ENCODE measurements at regions not wholly inside any gene's neighbourhood (a gene's known extent, or its start where the extent isn't known, plus 50 kb on each side); places are given as distances from the start of the nearest gene placed in this dataset.

- TF ChIP-seq CTCF (IDR thresholded peaks at IDR 0.05; ENCODE audit: insufficient read depth, low read depth, low read length, missing control alignments), result no peak
- no peak for DNase-seq (ENCODE audit: low read depth)
- H3K4me3 ChIP-seq (ENCODE audit: low read depth, low read length), result no peak overlapping the region
These were observed 306.3 kb upstream of the POU3F1 start for GRCh38 chr1:38352869-38353268.

GRCh38 chr1:38347446-38348175 lies 301.0 kb upstream of the POU3F1 start:
- no peak for DNase-seq (ENCODE audit: low read depth)
- H3K4me3 ChIP-seq (ENCODE audit: low read depth, low read length), result no peak overlapping the region
- TF ChIP-seq CTCF (IDR thresholded peaks at IDR 0.05; ENCODE audit: insufficient read depth, low read depth, low read length, missing control alignments), result no peak

GRCh38 chr1:38344716-38345115 lies 298.1 kb upstream of the POU3F1 start:
- DNase-seq (ENCODE audit: low read depth), result peak; percentile 82
- H3K4me3 ChIP-seq (ENCODE audit: low read depth, low read length), result no peak overlapping the region
- no peak for TF ChIP-seq CTCF (IDR thresholded peaks at IDR 0.05; ENCODE audit: insufficient read depth, low read depth, low read length, missing control alignments)

GRCh38 chr1:38341694-38342093 lies 295.1 kb upstream of the POU3F1 start:
- no peak for DNase-seq (ENCODE audit: low read depth)
- no peak for TF ChIP-seq CTCF (IDR thresholded peaks at IDR 0.05; ENCODE audit: insufficient read depth, low read depth, low read length, missing control alignments)

GRCh38 chr1:38340409-38340808 lies 293.8 kb upstream of the POU3F1 start:
- no peak overlapping the region for H3K4me3 ChIP-seq (ENCODE audit: low read depth, low read length)
- no peak for TF ChIP-seq CTCF (IDR thresholded peaks at IDR 0.05; ENCODE audit: insufficient read depth, low read depth, low read length, missing control alignments)
- DNase-seq (ENCODE audit: low read depth), result no peak

More at GRCh38 chr1:38341694-38342093, 295.1 kb upstream of the POU3F1 start:
- H3K4me3 ChIP-seq (ENCODE audit: low read depth, low read length), result no peak overlapping the region

GRCh38 chr1:38337711-38338110 lies 291.1 kb upstream of the POU3F1 start:
- H3K4me3 ChIP-seq (ENCODE audit: low read depth, low read length), result no peak overlapping the region
- no peak for TF ChIP-seq CTCF (IDR thresholded peaks at IDR 0.05; ENCODE audit: insufficient read depth, low read depth, low read length, missing control alignments)
- no peak for DNase-seq (ENCODE audit: low read depth)

GRCh38 chr1:38336961-38337360 lies 290.4 kb upstream of the POU3F1 start:
- no peak for DNase-seq (ENCODE audit: low read depth)
- H3K4me3 ChIP-seq (ENCODE audit: low read depth, low read length), result no peak overlapping the region
- no peak for TF ChIP-seq CTCF (IDR thresholded peaks at IDR 0.05; ENCODE audit: insufficient read depth, low read depth, low read length, missing control alignments)

Measured in GM12865 (cell line).